ENCODE measurements at regions not wholly inside any gene's neighbourhood (a gene's known extent, or its start where the extent isn't known, plus 50 kb on each side); places are given as distances from the start of the nearest gene placed in this dataset.

- DNase-seq (ENCODE audit: low spot score): no peak
Measured at GRCh38 chr11:97140885-97141494, 751.2 kb downstream of the JRKL start.

GRCh38 chr11:97143463-97143862, 753.6 kb downstream of the JRKL start:
- no peak for DNase-seq (ENCODE audit: low spot score)

GRCh38 chr11:97149741-97150140, 759.9 kb downstream of the JRKL start:
- no peak for DNase-seq (ENCODE audit: low spot score)

GRCh38 chr11:97157221-97157740, 767.5 kb downstream of the JRKL start:
- DNase-seq (ENCODE audit: low spot score): no peak

- no peak for DNase-seq (ENCODE audit: low spot score)
Measured at GRCh38 chr11:97158243-97158642, 768.4 kb downstream of the JRKL start.

GRCh38 chr11:97163631-97164191, 773.9 kb downstream of the JRKL start:
- DNase-seq (ENCODE audit: low spot score): no peak

- DNase-seq (ENCODE audit: low spot score): no peak
Measured at GRCh38 chr11:97201743-97202612, 812.2 kb downstream of the JRKL start.

- no peak for DNase-seq (ENCODE audit: low spot score)
Measured at GRCh38 chr11:97202613-97203292, 812.9 kb downstream of the JRKL start.

- no peak for DNase-seq (ENCODE audit: low spot score)
Measured at GRCh38 chr11:97218011-97218410, 828.2 kb downstream of the JRKL start.

GRCh38 chr11:97223647-97224046, 833.8 kb downstream of the JRKL start:
- no peak for DNase-seq (ENCODE audit: low spot score)

GRCh38 chr11:97224396-97224795, 834.6 kb downstream of the JRKL start:
- no peak for DNase-seq (ENCODE audit: low spot score)

GRCh38 chr11:97225794-97226193, 836.0 kb downstream of the JRKL start:
- DNase-seq (ENCODE audit: low spot score): no peak

GRCh38 chr11:97229936-97230335, 840.1 kb downstream of the JRKL start:
- no peak for DNase-seq (ENCODE audit: low spot score)

GRCh38 chr11:97231231-97231630, 841.4 kb downstream of the JRKL start:
- no peak for DNase-seq (ENCODE audit: low spot score)

GRCh38 chr11:97234016-97234415, 844.2 kb downstream of the JRKL start:
- no peak for DNase-seq (ENCODE audit: low spot score)

- DNase-seq (ENCODE audit: low spot score): no peak
Measured at GRCh38 chr11:97237151-97237550, 847.3 kb downstream of the JRKL start.

GRCh38 chr11:97247601-97248000, 857.8 kb downstream of the JRKL start:
- no peak for DNase-seq (ENCODE audit: low spot score)

- no peak for DNase-seq (ENCODE audit: low spot score)
Measured at GRCh38 chr11:97254790-97255189, 865.0 kb downstream of the JRKL start.

- DNase-seq (ENCODE audit: low spot score): no peak
Measured at GRCh38 chr11:97259434-97259833, 869.6 kb downstream of the JRKL start.

- no peak for DNase-seq (ENCODE audit: low spot score)
Measured at GRCh38 chr11:97259884-97260283, 870.1 kb downstream of the JRKL start.

- DNase-seq (ENCODE audit: low spot score): no peak
Measured at GRCh38 chr11:97263183-97263858, 873.5 kb downstream of the JRKL start.

GRCh38 chr11:97269527-97269926, 879.7 kb downstream of the JRKL start:
- DNase-seq (ENCODE audit: low spot score): no peak
